Mesendoderm (in vitro differentiated cells): ENCODE measurements at regions not wholly inside any gene's neighbourhood (a gene's known extent, or its start where the extent isn't known, plus 50 kb on each side); places are given as distances from the start of the nearest gene placed in this dataset.

Experiments
- DNase-seq: peaks from one replicate; pipeline ENCODE4 v3.0.0; 2013
- H2AK5ac ChIP-seq: 2 replicates; pipeline ENCODE4 v1.6.1; 2013; ENCODE audit warnings: low read length, inconsistent platforms
- H2BK120ac ChIP-seq: 2 replicates; pipeline ENCODE4 v1.6.1; 2013; ENCODE audit warnings: low read depth, mild to moderate bottlenecking, low read length, moderate library complexity, mixed read lengths
- H2BK15ac ChIP-seq: replicated peaks from 2 replicates; pipeline ENCODE4 v1.6.1; 2013; ENCODE audit warnings: low read depth, mild to moderate bottlenecking, moderate library complexity
- H2BK5ac ChIP-seq: 2 replicates; pipeline ENCODE4 v1.6.1; 2013; ENCODE audit warnings: low read length, inconsistent platforms
- H3K18ac ChIP-seq: 2 replicates; pipeline ENCODE4 v1.6.1; 2013; ENCODE audit warnings: mild to moderate bottlenecking, low read length, mixed read lengths
- H3K23ac ChIP-seq: one replicate; pipeline ENCODE4 v1.6.1; 2013; ENCODE audit warnings: low read length
- H3K27ac ChIP-seq: 2 replicates; pipeline ENCODE4 v1.5.1; 2013; ENCODE audit warnings: low read depth, mild to moderate bottlenecking, inconsistent platforms, low read length, moderate library complexity
- H3K27me3 ChIP-seq: 2 replicates; pipeline ENCODE4 v1.6.1; 2013; ENCODE audit warnings: low read length, control low read depth, mild to moderate bottlenecking, inconsistent platforms; ENCODE audit not compliant: insufficient read depth, poor library complexity
- H3K36me3 ChIP-seq: 2 replicates; pipeline ENCODE4 v1.6.1; 2013; ENCODE audit warnings: low read length, inconsistent platforms; ENCODE audit not compliant: control insufficient read depth, insufficient read depth
- H3K4ac ChIP-seq: one replicate; pipeline ENCODE4 v1.6.1; 2013; ENCODE audit warnings: low read depth, mild to moderate bottlenecking, low read length, moderate library complexity
- H3K4me1 ChIP-seq: 2 replicates; pipeline ENCODE4 v1.6.1; 2013; ENCODE audit warnings: low read depth, low read length, inconsistent platforms; ENCODE audit not compliant: control insufficient read depth
- H3K4me2 ChIP-seq: 2 replicates; pipeline ENCODE4 v1.6.1; 2013; ENCODE audit warnings: low read length
- H3K4me3 ChIP-seq: 2 replicates; pipeline ENCODE4 v1.5.1; 2013; ENCODE audit warnings: mild to moderate bottlenecking, low read length
- H3K56ac ChIP-seq: one replicate; pipeline ENCODE4 v1.6.1; 2013; ENCODE audit warnings: low read length
- H3K79me1 ChIP-seq: 2 replicates; pipeline ENCODE4 v1.6.1; 2013; ENCODE audit warnings: low read length, inconsistent platforms
- H3K79me2 ChIP-seq: 2 replicates; pipeline ENCODE4 v1.6.1; 2013; ENCODE audit warnings: mild to moderate bottlenecking, low read length; ENCODE audit not compliant: control insufficient read depth, insufficient read depth
- H3K9ac ChIP-seq: 2 replicates; pipeline ENCODE4 v1.6.1; 2013; ENCODE audit warnings: low read length, inconsistent platforms
- H4K5ac ChIP-seq: one replicate; pipeline ENCODE4 v1.6.1; 2013; ENCODE audit warnings: low read length
- H4K8ac ChIP-seq: one replicate; pipeline ENCODE4 v1.6.1; 2013; ENCODE audit warnings: low read depth, mild to moderate bottlenecking, control low read depth, low read length, moderate library complexity
- WGBS: extraction: QIAGEN DNeasy Blood & Tissue Kit; methylation state at CpG from one replicate; pipeline ENCODE4 v1.1.7; 2013; ENCODE audit warnings: low lambda C conversion rate, missing lambda C conversion rate; ENCODE audit not compliant: insufficient coverage; ENCODE audit errors: extremely low coverage; 5-methylcytosine and 5-hydroxymethylcytosine counted together

DNA sequence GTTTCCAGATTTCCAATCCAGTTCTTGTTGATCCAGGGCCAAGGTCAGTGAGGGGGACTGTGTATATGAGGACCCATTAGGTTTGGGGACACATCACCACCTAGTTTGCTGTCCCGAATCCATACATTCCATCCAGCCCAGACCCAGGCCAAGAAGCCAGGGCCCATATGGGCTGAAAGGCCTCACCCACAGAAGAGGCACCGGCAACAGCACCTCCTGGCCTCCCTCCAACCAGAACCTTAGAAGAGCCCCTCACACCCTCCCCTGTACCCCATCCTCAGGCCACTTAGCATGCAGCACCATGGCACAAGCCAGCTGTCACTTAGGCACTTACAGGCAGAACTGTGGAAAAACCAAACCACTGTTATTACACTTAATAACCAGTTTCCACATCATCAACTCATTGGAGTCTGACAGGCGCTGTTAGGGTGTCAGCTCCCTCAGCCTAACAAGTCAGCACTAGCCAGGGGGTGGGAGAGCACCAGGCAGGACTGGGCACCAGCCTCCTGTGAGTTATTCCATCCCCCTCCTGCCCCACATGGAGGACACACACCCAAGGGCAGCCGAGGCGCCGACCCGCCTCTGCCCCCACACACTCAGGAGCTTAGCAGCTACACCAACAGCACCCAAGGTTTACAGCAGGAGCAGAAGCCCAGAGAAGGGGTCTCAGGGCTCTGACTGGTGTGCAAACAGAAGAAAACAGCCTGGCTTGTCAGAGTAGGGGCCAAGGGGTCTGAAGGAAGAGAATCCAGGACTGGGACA, 132.0 kb downstream of the BUD13 start:
- no peak for DNase-seq
- H3K79me2 ChIP-seq = no peaks in the 10 kb centered on the region

DNA sequence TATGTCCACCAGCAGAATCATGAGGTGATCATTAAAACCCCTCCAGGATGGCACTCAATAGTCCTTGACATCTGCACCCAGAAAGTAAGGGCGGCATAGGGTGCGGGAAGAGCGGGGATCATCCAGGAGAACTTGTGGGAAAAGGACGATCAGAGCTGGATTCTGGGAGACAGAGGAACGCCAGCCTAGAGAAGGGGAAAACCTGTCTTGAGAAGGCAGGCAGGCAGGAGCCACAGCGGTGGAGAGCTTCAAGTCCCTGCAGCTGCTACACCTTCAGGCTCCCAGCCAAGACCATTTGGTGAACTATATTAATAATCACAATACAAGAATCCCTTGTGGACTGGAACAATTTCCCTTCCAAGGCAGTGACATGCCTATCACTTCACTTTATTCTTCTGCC, 134.3 kb downstream of the BUD13 start:
- no peaks in the 10 kb centered on the region for H3K79me1 ChIP-seq
- H2BK120ac ChIP-seq = no peak overlapping the region
- H3K79me2 ChIP-seq = no peaks in the 10 kb centered on the region
- no peak overlapping the region for H2AK5ac ChIP-seq
- no peak overlapping the region for H3K23ac ChIP-seq
- H3K4ac ChIP-seq = no peak overlapping the region
- no peak overlapping the region for H3K9ac ChIP-seq
- H3K18ac ChIP-seq = no peak overlapping the region
- H4K8ac ChIP-seq = no peak overlapping the region
- H3K4me3 ChIP-seq = no peak overlapping the region
- no peak overlapping the region for H2BK15ac ChIP-seq
- no peak overlapping the region for H2BK5ac ChIP-seq
- H3K4me1 ChIP-seq = no peaks in the 10 kb centered on the region
- no peak overlapping the region for H3K27ac ChIP-seq
- H4K5ac ChIP-seq = no peak overlapping the region
- H3K27me3 ChIP-seq = no peaks in the 10 kb centered on the region
- H3K56ac ChIP-seq = no peak overlapping the region
- no CpG with 5 or more reads among the region's 6 CpGs for WGBS
- DNase-seq = no peak
- no peaks in the 10 kb centered on the region for H3K36me3 ChIP-seq
- H3K4me2 ChIP-seq = no peak overlapping the region

More for the DNA sequence above, 132.0 kb downstream of the BUD13 start:
- H3K4ac ChIP-seq = no peak overlapping the region
- H3K4me2 ChIP-seq = no peak overlapping the region
- no peak overlapping the region for H3K4me3 ChIP-seq
- H2BK120ac ChIP-seq = no peak overlapping the region
- no peaks in the 10 kb centered on the region for H3K4me1 ChIP-seq
- no CpG with 5 or more reads among the region's 7 CpGs for WGBS
- H3K36me3 ChIP-seq = no peaks in the 10 kb centered on the region
- no peaks in the 10 kb centered on the region for H3K27me3 ChIP-seq
- no peak overlapping the region for H3K18ac ChIP-seq
- H3K23ac ChIP-seq = no peak overlapping the region
- H3K79me1 ChIP-seq = no peaks in the 10 kb centered on the region
- no peak overlapping the region for H4K5ac ChIP-seq
- H2AK5ac ChIP-seq = no peak overlapping the region
- no peak overlapping the region for H3K27ac ChIP-seq
- no peak overlapping the region for H4K8ac ChIP-seq
- no peak overlapping the region for H3K56ac ChIP-seq
- H3K9ac ChIP-seq = no peak overlapping the region
- no peak overlapping the region for H2BK5ac ChIP-seq
- H2BK15ac ChIP-seq = no peak overlapping the region

DNA sequence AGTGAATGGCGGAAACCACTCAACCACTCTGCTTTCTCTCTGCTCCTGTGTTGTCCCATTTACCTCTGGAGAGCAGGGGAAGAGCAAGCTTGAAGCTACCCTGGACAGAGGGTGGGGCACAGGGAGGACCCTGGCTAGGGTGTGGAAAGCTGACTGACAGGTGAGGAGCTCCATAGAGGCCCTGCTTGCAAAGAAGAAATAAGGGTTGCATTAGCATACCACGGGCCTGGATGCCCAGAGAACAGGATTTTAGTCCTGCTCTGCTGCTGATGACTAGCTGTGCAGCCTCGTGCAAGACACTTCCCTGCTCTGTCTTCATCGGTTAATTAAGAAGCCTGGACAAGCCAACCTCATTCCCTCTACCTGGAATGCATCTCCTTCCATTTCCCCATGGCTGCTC, 135.0 kb downstream of the BUD13 start:
- Histone ChIP-seq H3K23ac (no peak overlapping the region), H3K4ac (no peak overlapping the region), H3K27ac (no peak overlapping the region), H3K4me3 (no peak overlapping the region), H2AK5ac (no peak overlapping the region), H3K79me2 (no peaks in the 10 kb centered on the region), H3K9ac (no peak overlapping the region), H3K79me1 (no peaks in the 10 kb centered on the region), H3K18ac (no peak overlapping the region), H2BK120ac (no peak overlapping the region), H2BK15ac (no peak overlapping the region), H3K27me3 (no peaks in the 10 kb centered on the region), H3K56ac (no peak overlapping the region), H3K4me2 (no peak overlapping the region), H4K5ac (no peak overlapping the region), H2BK5ac (no peak overlapping the region), H4K8ac (no peak overlapping the region), H3K4me1 (no peaks in the 10 kb centered on the region), H3K36me3 (no peaks in the 10 kb centered on the region)
- no peak for DNase-seq
- WGBS = no CpG with 5 or more reads among the region's 4 CpGs

DNA sequence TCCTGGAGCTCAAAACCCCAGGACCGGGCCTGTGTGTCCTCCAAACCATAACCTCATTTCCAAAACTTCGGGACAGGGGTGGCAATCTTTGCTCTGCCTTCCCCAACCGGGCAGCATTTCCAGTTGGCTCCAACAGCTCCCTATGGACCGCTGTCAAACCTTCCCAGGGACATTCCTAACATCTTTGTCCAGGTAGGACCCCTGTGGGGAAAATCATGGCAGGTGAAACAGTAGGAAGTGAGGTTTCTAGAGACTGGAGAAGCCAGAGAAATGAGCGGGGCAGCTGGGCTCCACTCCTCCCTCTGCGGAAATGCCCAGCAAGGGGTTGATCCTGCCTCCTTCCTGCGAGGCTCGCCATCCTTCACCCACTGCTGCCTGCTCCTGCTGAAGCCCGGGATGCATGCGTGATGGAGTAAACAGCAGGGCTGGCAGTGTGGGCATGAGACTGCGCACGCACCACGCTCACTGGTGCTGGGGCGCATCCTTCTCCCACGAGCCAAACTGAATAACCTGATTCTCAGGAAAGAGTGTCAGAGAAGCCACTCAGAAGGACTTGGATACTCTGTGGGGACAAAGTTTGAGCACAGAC, 136.4 kb downstream of the BUD13 start:
- H4K5ac ChIP-seq = no peak overlapping the region
- no CpG with 5 or more reads among the region's 15 CpGs for WGBS
- DNase-seq = no peak
- no peak overlapping the region for H2AK5ac ChIP-seq
- H3K36me3 ChIP-seq = no peaks in the 10 kb centered on the region
- H3K4me2 ChIP-seq = no peak overlapping the region
- no peak overlapping the region for H3K56ac ChIP-seq
- no peaks in the 10 kb centered on the region for H3K4me1 ChIP-seq
- no peak overlapping the region for H3K18ac ChIP-seq
- no peak overlapping the region for H2BK120ac ChIP-seq
- no peak overlapping the region for H3K9ac ChIP-seq
- H2BK5ac ChIP-seq = no peak overlapping the region
- H3K23ac ChIP-seq = no peak overlapping the region
- no peak overlapping the region for H3K4ac ChIP-seq
- no peak overlapping the region for H4K8ac ChIP-seq
- no peaks in the 10 kb centered on the region for H3K79me1 ChIP-seq
- H2BK15ac ChIP-seq = no peak overlapping the region
- no peaks in the 10 kb centered on the region for H3K79me2 ChIP-seq
- H3K27me3 ChIP-seq = no peaks in the 10 kb centered on the region
- no peak overlapping the region for H3K4me3 ChIP-seq
- no peak overlapping the region for H3K27ac ChIP-seq

DNA sequence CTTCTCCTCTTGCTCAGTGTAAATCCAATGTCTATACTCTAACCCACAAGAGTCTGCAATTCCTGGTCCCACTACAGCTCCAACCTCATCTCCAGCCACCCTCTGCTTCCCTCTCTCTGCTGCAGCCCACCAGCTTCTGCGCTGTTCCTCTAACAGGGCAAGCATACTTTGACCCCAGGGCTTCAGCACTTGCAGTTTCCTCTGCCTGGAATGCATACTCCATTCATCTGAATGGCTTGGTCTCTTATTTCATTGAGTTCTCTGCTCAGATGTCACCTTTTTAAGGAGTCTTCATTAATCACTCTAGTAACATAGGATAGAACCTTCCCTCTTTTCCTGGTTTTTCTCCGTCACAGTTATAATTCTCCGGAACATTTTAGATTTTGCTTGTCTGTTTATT, 141.6 kb downstream of the BUD13 start:
- H3K9ac ChIP-seq = no peak overlapping the region
- WGBS = no CpG with 5 or more reads among the region's 3 CpGs
- no peak overlapping the region for H2BK15ac ChIP-seq
- no peak overlapping the region for H4K8ac ChIP-seq
- H3K36me3 ChIP-seq = no peaks in the 10 kb centered on the region
- H3K56ac ChIP-seq = no peak overlapping the region
- H3K4me3 ChIP-seq = no peak overlapping the region
- H3K18ac ChIP-seq = no peak overlapping the region
- H3K27ac ChIP-seq = no peak overlapping the region
- no peak overlapping the region for H2BK5ac ChIP-seq
- H4K5ac ChIP-seq = no peak overlapping the region
- H3K79me1 ChIP-seq = no peaks in the 10 kb centered on the region
- H3K4me1 ChIP-seq = no peaks in the 10 kb centered on the region
- H2AK5ac ChIP-seq = no peak overlapping the region
- H3K4ac ChIP-seq = no peak overlapping the region
- H2BK120ac ChIP-seq = no peak overlapping the region
- H3K79me2 ChIP-seq = no peaks in the 10 kb centered on the region
- no peak overlapping the region for H3K4me2 ChIP-seq
- no peaks in the 10 kb centered on the region for H3K27me3 ChIP-seq
- no peak for DNase-seq
- H3K23ac ChIP-seq = no peak overlapping the region

DNA sequence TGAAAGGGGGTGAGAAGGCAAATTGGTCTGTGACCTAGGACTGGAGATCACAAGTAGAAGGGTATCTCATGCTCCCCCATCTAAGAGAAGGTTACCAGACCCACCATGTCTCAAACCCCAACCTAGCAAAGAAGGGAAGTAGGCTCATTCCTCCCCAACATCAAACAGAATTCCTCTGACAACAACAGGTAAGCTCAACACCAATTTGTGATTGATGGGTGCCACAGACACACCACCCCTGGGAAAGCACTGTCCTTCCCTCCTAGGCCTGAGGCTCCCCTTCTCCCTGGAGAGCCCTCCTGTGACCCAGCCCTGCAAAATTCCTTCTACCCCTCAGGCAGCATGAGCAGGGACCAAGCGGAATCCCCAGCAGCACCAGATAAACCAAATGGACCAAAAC, 154.3 kb downstream of the BUD13 start:
- no peaks in the 10 kb centered on the region for H3K36me3 ChIP-seq
- H2BK15ac ChIP-seq = no peak overlapping the region
- H3K18ac ChIP-seq = no peak overlapping the region
- H3K4ac ChIP-seq = no peak overlapping the region
- no CpG with 5 or more reads among the region's 1 CpG for WGBS
- no peaks in the 10 kb centered on the region for H3K4me1 ChIP-seq
- H3K27ac ChIP-seq = no peak overlapping the region
- H3K23ac ChIP-seq = peak overlapping the region; percentile 45
- H3K4me3 ChIP-seq = no peak overlapping the region
- no peak overlapping the region for H3K56ac ChIP-seq
- no peak overlapping the region for H3K9ac ChIP-seq
- H3K4me2 ChIP-seq = no peak overlapping the region
- no peak overlapping the region for H4K8ac ChIP-seq
- no peak overlapping the region for H2BK5ac ChIP-seq
- no peak for DNase-seq
- no peaks in the 10 kb centered on the region for H3K79me2 ChIP-seq
- H3K27me3 ChIP-seq = no peaks in the 10 kb centered on the region
- no peak overlapping the region for H2AK5ac ChIP-seq
- H2BK120ac ChIP-seq = no peak overlapping the region
- no peak overlapping the region for H4K5ac ChIP-seq
- H3K79me1 ChIP-seq = no peaks in the 10 kb centered on the region
